ENCODE measurements at regions not wholly inside any gene's neighbourhood (a gene's known extent, or its start where the extent isn't known, plus 50 kb on each side); places are given as distances from the start of the nearest gene placed in this dataset.
A peak's percentile ranks its signal among the peaks of the same experiment; 100 is the strongest.

GRCh38 chr5:152606776-152607364 lies 201.8 kb upstream of the NMUR2 start:
- TF ChIP-seq CTCF (IDR thresholded peaks at IDR 0.05; ENCODE audit: unreplicated experiment in 3 of 3), result no peak
- no peak overlapping the region for H3K4me3 Mint-ChIP-seq
- peaks cover 2% of the 10 kb centered on the region for H3K9me3 Mint-ChIP-seq
- H3K27me3 Mint-ChIP-seq (ENCODE audit: low read depth), result no peaks in the 10 kb centered on the region
- no peaks in the 10 kb centered on the region for H3K4me1 Mint-ChIP-seq
- H3K27ac Mint-ChIP-seq, result no peak overlapping the region
- no peaks in the 10 kb centered on the region for H3K36me3 Mint-ChIP-seq (ENCODE audit: low read depth)

- no peaks in the 10 kb centered on the region for H3K4me1 Mint-ChIP-seq
- H3K4me3 Mint-ChIP-seq, result no peak overlapping the region
- no peak overlapping the region for H3K27ac Mint-ChIP-seq
- H3K9me3 Mint-ChIP-seq, result peaks cover 2% of the 10 kb centered on the region
- H3K36me3 Mint-ChIP-seq (ENCODE audit: low read depth), result no peaks in the 10 kb centered on the region
- TF ChIP-seq CTCF (IDR thresholded peaks at IDR 0.05; ENCODE audit: unreplicated experiment in 3 of 3), result no peak
- no peaks in the 10 kb centered on the region for H3K27me3 Mint-ChIP-seq (ENCODE audit: low read depth)
Measured at GRCh38 chr5:152607401-152608160, 202.5 kb upstream of the NMUR2 start.

GRCh38 chr5:152608458-152608857 lies 203.4 kb upstream of the NMUR2 start:
- Mint-ChIP-seq H3K36me3 (ENCODE audit: low read depth) (no peaks in the 10 kb centered on the region), H3K27ac (no peak overlapping the region), H3K4me1 (no peaks in the 10 kb centered on the region), H3K9me3 (peaks cover 2% of the 10 kb centered on the region), H3K27me3 (ENCODE audit: low read depth) (no peaks in the 10 kb centered on the region), H3K4me3 (no peak overlapping the region)
- TF ChIP-seq CTCF (IDR thresholded peaks at IDR 0.05; ENCODE audit: unreplicated experiment in 3 of 3), result no peak

GRCh38 chr5:152619756-152620155 lies 214.7 kb upstream of the NMUR2 start:
- H3K36me3 Mint-ChIP-seq (ENCODE audit: low read depth), result no peaks in the 10 kb centered on the region
- H3K9me3 Mint-ChIP-seq, result no peaks in the 10 kb centered on the region
- H3K27ac Mint-ChIP-seq, result no peak overlapping the region
- TF ChIP-seq CTCF (IDR thresholded peaks at IDR 0.05; ENCODE audit: unreplicated experiment in 3 of 3), result no peak
- peaks cover 7% of the 10 kb centered on the region for H3K4me1 Mint-ChIP-seq
- H3K4me3 Mint-ChIP-seq, result no peak overlapping the region
- H3K27me3 Mint-ChIP-seq (ENCODE audit: low read depth), result no peaks in the 10 kb centered on the region

GRCh38 chr5:152622628-152623027 lies 217.5 kb upstream of the NMUR2 start:
- TF ChIP-seq CTCF (IDR thresholded peaks at IDR 0.05; ENCODE audit: unreplicated experiment in 3 of 3), result no peak
- no peaks in the 10 kb centered on the region for H3K36me3 Mint-ChIP-seq (ENCODE audit: low read depth)
- peak overlapping the region in 1 of 3 experiments; percentile 65 for H3K27ac Mint-ChIP-seq
- peaks cover 7% of the 10 kb centered on the region for H3K4me1 Mint-ChIP-seq
- no peaks in the 10 kb centered on the region for H3K27me3 Mint-ChIP-seq (ENCODE audit: low read depth)
- no peaks in the 10 kb centered on the region for H3K9me3 Mint-ChIP-seq
- H3K4me3 Mint-ChIP-seq, result no peak overlapping the region

- Mint-ChIP-seq H3K4me3 (no peak overlapping the region), H3K4me1 (peaks cover 7% of the 10 kb centered on the region), H3K9me3 (no peaks in the 10 kb centered on the region), H3K36me3 (ENCODE audit: low read depth) (no peaks in the 10 kb centered on the region), H3K27ac (peak overlapping the region in 1 of 3 experiments; percentile 53), H3K27me3 (ENCODE audit: low read depth) (no peaks in the 10 kb centered on the region)
- no peak for TF ChIP-seq CTCF (IDR thresholded peaks at IDR 0.05; ENCODE audit: unreplicated experiment in 3 of 3)
Measured at GRCh38 chr5:152623951-152624350, 218.9 kb upstream of the NMUR2 start.

Measured in nephron (organoid).